NCI-H69 (cell line): ENCODE measurements at regions not wholly inside any gene's neighbourhood (a gene's known extent, or its start where the extent isn't known, plus 50 kb on each side); places are given as distances from the start of the nearest gene placed in this dataset.

Experiments
- DNase-seq: peaks from one replicate; lab custom pipeline; 2025; lab: John Stamatoyannopoulos, UW

DNA sequence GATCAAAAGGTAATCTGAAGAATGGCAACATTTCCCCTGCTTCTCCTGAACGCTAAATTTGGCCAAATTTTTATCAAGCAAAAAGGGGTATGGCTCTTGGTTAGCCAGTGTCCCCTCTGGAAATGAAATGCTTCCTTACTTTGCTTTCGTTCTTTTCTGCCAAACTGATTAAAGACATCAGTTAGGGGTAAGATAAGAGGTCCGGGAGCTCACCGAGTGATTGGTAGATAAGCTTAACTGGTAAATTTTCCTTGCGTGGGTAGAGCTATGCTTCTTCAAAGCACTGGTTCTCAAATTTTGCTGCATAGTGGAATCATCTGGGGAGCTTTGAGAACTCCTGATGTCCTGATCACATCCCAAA, 62.7 kb upstream of the MAPRE2 start:
- DNase-seq, result peak; percentile 65

DNA sequence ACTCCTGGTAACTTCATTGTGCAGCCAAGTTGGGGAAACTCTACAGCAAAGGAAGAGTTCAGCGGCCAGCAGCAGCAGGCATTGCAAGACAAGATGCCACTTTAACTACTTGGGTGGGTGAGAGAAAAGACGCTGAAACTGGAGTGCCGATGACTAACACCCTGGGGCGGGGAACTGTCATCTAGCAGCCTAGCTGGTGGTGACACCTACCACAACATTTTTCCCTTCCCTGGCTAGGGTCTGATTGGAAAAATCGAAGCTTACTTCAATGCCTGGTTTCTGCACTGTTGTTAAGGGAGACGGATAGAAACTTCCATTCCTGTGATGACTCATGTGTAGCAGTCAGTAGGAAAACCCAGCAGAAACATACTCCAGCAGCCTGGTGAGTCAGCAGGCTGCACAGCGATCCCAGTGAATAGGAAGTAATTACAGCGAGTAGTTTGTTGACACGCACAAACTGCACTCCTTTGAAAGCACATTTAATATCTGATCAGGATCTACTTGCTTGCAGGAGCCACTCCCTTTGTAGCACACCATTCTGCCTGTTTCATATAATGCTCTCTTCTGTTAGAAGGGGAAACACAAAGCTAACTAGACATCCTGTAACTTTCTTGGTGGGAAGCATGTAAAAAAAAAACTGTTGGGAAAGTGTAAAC, 62.1 kb upstream of the MAPRE2 start:
- peak; percentile 97 for DNase-seq

DNA sequence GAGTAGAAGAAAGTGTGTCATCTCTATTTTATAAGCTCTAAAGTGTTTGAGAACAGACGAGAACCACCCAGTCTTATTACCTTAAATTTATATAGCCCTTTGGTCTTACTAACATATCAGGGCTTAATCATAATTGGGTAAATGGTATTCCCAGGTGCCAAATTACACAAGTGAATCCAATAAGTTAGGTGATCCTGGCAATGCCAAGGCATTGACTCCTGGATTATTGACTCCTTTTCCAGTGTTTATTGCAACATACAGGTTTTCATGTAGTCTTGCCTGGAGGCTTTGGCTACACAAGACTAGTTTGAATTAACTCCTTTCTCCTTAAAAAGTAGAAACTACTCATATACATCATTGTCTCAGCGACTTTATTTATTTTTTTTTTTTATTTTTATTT, 59.7 kb upstream of the MAPRE2 start:
- no peak for DNase-seq

DNA sequence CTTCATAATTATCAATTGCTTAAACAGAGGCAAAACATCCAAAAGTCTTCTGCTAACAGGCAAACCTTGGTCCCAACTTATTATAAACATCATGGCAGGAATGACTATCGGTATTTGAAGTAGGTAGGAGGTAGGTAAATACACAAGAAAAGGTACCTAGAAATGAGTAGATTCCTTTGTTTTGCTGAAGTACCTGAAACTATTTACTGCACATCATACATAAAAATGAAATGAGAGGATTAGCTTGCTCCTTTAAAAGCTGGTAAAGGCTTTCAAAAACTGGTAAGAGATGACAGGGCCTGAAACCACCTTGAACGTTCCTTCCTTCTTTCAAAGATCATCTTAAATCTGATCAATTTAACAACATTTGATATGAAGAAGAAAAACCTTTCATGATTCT, 55.2 kb upstream of the MAPRE2 start:
- DNase-seq, result no peak

DNA sequence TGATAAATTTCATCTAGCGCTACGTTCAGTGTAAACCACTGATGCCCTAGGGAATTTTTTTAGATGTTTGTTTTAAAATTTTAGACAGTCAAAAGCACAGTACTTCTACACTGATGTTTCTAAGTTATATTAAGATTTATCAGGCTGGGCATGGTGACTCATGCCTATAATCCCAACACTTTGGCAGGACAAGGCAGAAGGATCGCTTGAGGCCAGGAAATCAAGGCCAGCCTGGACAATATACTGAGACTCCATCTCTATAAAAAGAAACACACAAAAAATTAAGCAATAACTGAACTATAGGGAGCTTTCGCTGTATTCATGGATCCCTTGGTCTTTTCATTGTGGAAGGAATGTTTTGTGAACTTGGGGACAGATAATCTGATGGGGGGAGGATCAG, 50.6 kb upstream of the MAPRE2 start:
- no peak for DNase-seq

DNA sequence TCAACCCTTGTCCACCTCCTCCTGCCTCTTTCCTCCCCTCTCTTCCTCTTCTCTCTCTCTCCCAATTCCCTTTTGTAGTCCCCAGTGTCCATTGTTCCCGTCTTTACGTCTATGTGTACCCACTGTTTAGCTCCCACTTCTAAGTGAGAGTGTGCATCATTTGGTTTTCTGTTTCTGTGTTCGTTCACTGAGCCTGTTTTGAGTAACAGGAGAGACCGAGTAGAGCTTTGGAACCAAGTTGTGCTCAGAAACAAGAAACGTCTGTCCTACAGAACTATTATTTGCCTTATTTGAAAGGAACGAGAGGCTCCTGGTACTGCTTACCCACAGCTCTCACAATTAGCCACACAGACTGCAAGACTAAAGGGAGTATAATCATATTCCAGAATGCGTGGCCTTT, 50.1 kb upstream of the MAPRE2 start:
- no peak for DNase-seq
